Nephron progenitor cell (in vitro differentiated cells): ENCODE measurements at regions not wholly inside any gene's neighbourhood (a gene's known extent, or its start where the extent isn't known, plus 50 kb on each side); places are given as distances from the start of the nearest gene placed in this dataset.

Source experiments
- DNase-seq: peaks from one replicate; pipeline ENCODE4 v3.0.0; 2021
- H3K27ac Mint-ChIP-seq: 2 replicates; pipeline ENCODE4 v1.8.0; 2021; ENCODE audit warnings: mild to moderate bottlenecking, moderate library complexity, mixed read lengths
- H3K27me3 Mint-ChIP-seq: 2 replicates; pipeline ENCODE4 v1.8.0; 2021; ENCODE audit warnings: mild to moderate bottlenecking, low read depth, mixed read lengths; ENCODE audit not compliant: poor library complexity
- H3K36me3 Mint-ChIP-seq: 2 replicates; pipeline ENCODE4 v1.8.0; 2021; ENCODE audit warnings: low read depth, mixed read lengths
- H3K4me1 Mint-ChIP-seq: 2 replicates; pipeline ENCODE4 v1.8.0; 2021; ENCODE audit warnings: mixed read lengths
- H3K4me3 Mint-ChIP-seq: 2 replicates; pipeline ENCODE4 v1.8.0; 2021; ENCODE audit warnings: mild to moderate bottlenecking, moderate library complexity, mixed read lengths
- H3K9me3 Mint-ChIP-seq: 2 replicates; pipeline ENCODE4 v1.8.0; 2021; ENCODE audit warnings: mild to moderate bottlenecking, moderate library complexity, mixed read lengths
- CTCF ChIP-seq: fragments of 200-600 bp; sonication (generic); IDR thresholded peaks from 2 replicates; pipeline ENCODE4 v1.5.0; 2021; ENCODE audit warnings: antibody characterized with exemption

DNA sequence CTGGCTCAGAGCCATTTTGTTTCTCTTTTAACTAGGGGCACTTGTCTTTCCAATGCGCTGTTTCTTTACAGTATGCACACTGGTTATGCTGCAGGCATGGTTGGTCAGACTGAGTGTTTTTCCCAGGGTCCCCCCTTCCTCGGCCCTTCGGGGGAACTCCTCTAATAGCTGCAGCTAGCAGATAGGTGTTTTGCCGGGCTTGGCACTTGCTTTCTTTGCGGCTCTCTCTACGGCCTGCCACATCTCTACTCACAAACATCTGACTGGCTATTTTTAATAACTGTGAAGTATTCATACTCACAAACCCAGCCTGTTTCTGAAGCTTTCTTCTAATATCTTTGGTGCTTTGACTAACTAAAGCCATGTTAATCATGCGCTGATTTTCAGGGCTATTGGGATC is 89.4 kb downstream of the SLC25A15 start:
- no peak overlapping the region for H3K4me3 Mint-ChIP-seq
- H3K27me3 Mint-ChIP-seq = peaks cover 7% of the 10 kb centered on the region
- no peaks in the 10 kb centered on the region for H3K4me1 Mint-ChIP-seq
- H3K36me3 Mint-ChIP-seq = peaks cover 79% of the 10 kb centered on the region
- H3K27ac Mint-ChIP-seq = no peak overlapping the region
- DNase-seq = no peak
- TF ChIP-seq CTCF = no peak
- H3K9me3 Mint-ChIP-seq = peaks cover 76% of the 10 kb centered on the region
